GM12878 (cell line): ENCODE measurements at regions not wholly inside any gene's neighbourhood (a gene's known extent, or its start where the extent isn't known, plus 50 kb on each side); places are given as distances from the start of the nearest gene placed in this dataset.

Experiments used
- EP300 ChIP-seq, 2 experiments: fragments of 150-350 bp in 1 of 2; IDR thresholded peaks; 2 replicates each; pipeline ENCODE4 v1.6.1; 2011 to 2012; ENCODE audit warnings: low read depth in 2 of 2, low read length in 2 of 2, borderline replicate concordance in 1 of 2, improper control_type of control experiment in 1 of 2, inconsistent platforms in 1 of 2; ENCODE audit not compliant: control insufficient read depth in 1 of 2
- HDAC6 ChIP-seq: fragments of 200-600 bp; sonication (generic); IDR thresholded peaks from one replicate; pipeline ENCODE4 v1.8.0; 2017; ENCODE audit warnings: antibody characterized with exemption; ENCODE audit not compliant: unreplicated experiment
- POLR2AphosphoS5 ChIP-seq: IDR thresholded peaks from 2 replicates; pipeline ENCODE4 v1.6.1; 2011; ENCODE audit warnings: mild to moderate bottlenecking, low read length, inconsistent platforms
- ZNF384 ChIP-seq: IDR thresholded peaks from 2 replicates; pipeline ENCODE4 v1.6.1; 2012; ENCODE audit warnings: low read depth, mild to moderate bottlenecking, low read length, improper control_type of control experiment, borderline replicate concordance
- TF ChIP-seq, protein P1 (sequence below), 3 experiments: IDR thresholded peaks in 2 of 3; conservative IDR thresholded peaks in 1 of 3; 2 replicates each; pipeline ENCODE4 v1.5.1; 2011; ENCODE audit warnings: low read depth in 3 of 3, low read length in 3 of 3, mild to moderate bottlenecking in 3 of 3, control low read depth in 2 of 3, moderate library complexity in 2 of 3, inconsistent platforms in 1 of 3, mixed read lengths in 1 of 3; ENCODE audit not compliant: control insufficient read depth in 2 of 3, insufficient read depth in 1 of 3; ENCODE audit errors: extremely low read depth in 1 of 3
- TF ChIP-seq, protein P2 (sequence below): IDR thresholded peaks from 2 replicates; pipeline ENCODE4 v1.6.1; 2011; ENCODE audit warnings: low read depth, mild to moderate bottlenecking, low read length, moderate library complexity, borderline replicate concordance; ENCODE audit errors: extremely low read depth
- TF ChIP-seq, protein P3 (sequence below): fragments of 150-350 bp; IDR thresholded peaks from 2 replicates; pipeline ENCODE4 v1.6.1; 2016; ENCODE audit warnings: low read depth, low read length
- TF ChIP-seq, protein P4 (sequence below): fragments of 450-650 bp; IDR thresholded peaks from 2 replicates; pipeline ENCODE4 v1.6.1; 2017; ENCODE audit warnings: low read depth, mild to moderate bottlenecking, moderate library complexity

DNA sequence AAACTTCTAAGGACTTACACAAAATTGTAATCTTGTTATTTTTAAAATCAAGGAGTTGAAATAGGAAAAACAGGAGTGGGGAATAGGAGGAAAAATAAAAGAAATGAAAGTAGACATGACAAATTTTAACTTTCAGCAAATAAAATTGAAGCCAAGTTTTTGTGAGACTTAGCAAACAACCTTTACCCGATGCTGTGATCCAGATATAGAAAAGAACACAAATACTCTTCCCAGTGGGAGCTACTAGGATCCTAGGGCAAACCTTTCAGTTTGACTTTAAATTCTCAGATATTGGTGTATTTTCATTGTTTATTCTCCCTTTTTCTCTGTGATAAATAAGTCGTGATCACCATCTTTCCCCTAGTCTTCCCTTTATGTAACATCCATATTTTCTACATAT is 968.7 kb upstream of the CITED2 start:
- TF ChIP-seq, protein P1, sequence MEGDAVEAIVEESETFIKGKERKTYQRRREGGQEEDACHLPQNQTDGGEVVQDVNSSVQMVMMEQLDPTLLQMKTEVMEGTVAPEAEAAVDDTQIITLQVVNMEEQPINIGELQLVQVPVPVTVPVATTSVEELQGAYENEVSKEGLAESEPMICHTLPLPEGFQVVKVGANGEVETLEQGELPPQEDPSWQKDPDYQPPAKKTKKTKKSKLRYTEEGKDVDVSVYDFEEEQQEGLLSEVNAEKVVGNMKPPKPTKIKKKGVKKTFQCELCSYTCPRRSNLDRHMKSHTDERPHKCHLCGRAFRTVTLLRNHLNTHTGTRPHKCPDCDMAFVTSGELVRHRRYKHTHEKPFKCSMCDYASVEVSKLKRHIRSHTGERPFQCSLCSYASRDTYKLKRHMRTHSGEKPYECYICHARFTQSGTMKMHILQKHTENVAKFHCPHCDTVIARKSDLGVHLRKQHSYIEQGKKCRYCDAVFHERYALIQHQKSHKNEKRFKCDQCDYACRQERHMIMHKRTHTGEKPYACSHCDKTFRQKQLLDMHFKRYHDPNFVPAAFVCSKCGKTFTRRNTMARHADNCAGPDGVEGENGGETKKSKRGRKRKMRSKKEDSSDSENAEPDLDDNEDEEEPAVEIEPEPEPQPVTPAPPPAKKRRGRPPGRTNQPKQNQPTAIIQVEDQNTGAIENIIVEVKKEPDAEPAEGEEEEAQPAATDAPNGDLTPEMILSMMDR (IDR thresholded peaks at IDR 0.05 in 2 of 3, conservative IDR thresholded peaks at IDR 0.05 in 1 of 3; ENCODE audit: control insufficient read depth in 2 of 3, extremely low read depth in 1 of 3, insufficient read depth in 1 of 3, low read depth in 3 of 3, low read length in 3 of 3), result no peak
- no peak for TF ChIP-seq POLR2AphosphoS5
- TF ChIP-seq, protein P2, sequence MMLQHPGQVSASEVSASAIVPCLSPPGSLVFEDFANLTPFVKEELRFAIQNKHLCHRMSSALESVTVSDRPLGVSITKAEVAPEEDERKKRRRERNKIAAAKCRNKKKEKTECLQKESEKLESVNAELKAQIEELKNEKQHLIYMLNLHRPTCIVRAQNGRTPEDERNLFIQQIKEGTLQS, result no peak
- TF ChIP-seq EP300 (IDR thresholded peaks at IDR 0.05; ENCODE audit: borderline replicate concordance in 1 of 2, control insufficient read depth in 1 of 2, low read depth in 2 of 2, low read length in 2 of 2), result no peak
- no peak for TF ChIP-seq ZNF384
- TF ChIP-seq, protein P3, sequence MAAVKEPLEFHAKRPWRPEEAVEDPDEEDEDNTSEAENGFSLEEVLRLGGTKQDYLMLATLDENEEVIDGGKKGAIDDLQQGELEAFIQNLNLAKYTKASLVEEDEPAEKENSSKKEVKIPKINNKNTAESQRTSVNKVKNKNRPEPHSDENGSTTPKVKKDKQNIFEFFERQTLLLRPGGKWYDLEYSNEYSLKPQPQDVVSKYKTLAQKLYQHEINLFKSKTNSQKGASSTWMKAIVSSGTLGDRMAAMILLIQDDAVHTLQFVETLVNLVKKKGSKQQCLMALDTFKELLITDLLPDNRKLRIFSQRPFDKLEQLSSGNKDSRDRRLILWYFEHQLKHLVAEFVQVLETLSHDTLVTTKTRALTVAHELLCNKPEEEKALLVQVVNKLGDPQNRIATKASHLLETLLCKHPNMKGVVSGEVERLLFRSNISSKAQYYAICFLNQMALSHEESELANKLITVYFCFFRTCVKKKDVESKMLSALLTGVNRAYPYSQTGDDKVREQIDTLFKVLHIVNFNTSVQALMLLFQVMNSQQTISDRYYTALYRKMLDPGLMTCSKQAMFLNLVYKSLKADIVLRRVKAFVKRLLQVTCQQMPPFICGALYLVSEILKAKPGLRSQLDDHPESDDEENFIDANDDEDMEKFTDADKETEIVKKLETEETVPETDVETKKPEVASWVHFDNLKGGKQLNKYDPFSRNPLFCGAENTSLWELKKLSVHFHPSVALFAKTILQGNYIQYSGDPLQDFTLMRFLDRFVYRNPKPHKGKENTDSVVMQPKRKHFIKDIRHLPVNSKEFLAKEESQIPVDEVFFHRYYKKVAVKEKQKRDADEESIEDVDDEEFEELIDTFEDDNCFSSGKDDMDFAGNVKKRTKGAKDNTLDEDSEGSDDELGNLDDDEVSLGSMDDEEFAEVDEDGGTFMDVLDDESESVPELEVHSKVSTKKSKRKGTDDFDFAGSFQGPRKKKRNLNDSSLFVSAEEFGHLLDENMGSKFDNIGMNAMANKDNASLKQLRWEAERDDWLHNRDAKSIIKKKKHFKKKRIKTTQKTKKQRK, result no peak
- TF ChIP-seq, protein P4, sequence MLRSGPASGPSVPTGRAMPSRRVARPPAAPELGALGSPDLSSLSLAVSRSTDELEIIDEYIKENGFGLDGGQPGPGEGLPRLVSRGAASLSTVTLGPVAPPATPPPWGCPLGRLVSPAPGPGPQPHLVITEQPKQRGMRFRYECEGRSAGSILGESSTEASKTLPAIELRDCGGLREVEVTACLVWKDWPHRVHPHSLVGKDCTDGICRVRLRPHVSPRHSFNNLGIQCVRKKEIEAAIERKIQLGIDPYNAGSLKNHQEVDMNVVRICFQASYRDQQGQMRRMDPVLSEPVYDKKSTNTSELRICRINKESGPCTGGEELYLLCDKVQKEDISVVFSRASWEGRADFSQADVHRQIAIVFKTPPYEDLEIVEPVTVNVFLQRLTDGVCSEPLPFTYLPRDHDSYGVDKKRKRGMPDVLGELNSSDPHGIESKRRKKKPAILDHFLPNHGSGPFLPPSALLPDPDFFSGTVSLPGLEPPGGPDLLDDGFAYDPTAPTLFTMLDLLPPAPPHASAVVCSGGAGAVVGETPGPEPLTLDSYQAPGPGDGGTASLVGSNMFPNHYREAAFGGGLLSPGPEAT, result no peak
- no peak for TF ChIP-seq HDAC6
